MM.1S (cell line): ENCODE measurements at regions not wholly inside any gene's neighbourhood (a gene's known extent, or its start where the extent isn't known, plus 50 kb on each side); places are given as distances from the start of the nearest gene placed in this dataset.

ENCODE experiments used
- EZH2 ChIP-seq: fragments of 300-600 bp; sonication (generic); optimal IDR thresholded peaks from 2 replicates; pipeline ENCODE3; 2017; ENCODE audit warnings: low read depth, mild to moderate bottlenecking, antibody characterized with exemption, low read length, mixed read lengths
- EZH2phosphoT487 ChIP-seq: fragments of 300-600 bp; sonication (generic); IDR thresholded peaks from 2 replicates; pipeline ENCODE4 v1.6.1; 2018; ENCODE audit warnings: antibody characterized with exemption, low read length
- TF ChIP-seq, protein P1 (sequence below): fragments of 300-600 bp; sonication (generic); IDR thresholded peaks from 2 replicates; pipeline ENCODE4 v1.5.1; 2016; ENCODE audit warnings: antibody characterized with exemption, low read length, mixed read lengths

DNA sequence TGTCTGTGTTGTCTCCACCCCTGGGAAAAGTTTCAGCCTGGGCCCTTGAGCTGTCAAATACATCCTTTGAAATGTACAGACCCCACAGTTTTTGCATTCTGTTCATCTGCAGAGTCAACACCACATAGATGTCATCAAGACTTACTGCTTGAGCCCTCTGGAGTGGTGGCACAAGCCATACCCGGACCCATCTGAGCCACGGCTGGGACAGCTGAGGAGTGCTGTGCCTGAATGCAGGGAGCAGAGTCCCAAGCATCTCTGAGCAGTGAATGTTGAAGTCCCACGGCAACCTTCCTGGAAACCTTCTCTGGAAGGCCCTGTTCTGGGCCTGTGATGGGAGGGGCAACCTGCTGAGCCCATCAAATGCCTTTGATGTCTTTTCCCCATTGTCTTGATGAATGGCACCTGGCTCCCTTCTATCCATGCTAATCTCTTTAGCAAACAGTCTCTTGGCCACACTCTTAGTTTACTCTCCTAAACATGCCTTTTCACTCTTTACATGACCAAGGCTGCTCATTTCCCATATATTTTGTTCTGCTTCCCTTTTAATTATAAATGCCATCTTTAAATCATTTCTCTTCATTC is 92.5 kb downstream of the ATPSCKMT start:
- TF ChIP-seq, protein P1, sequence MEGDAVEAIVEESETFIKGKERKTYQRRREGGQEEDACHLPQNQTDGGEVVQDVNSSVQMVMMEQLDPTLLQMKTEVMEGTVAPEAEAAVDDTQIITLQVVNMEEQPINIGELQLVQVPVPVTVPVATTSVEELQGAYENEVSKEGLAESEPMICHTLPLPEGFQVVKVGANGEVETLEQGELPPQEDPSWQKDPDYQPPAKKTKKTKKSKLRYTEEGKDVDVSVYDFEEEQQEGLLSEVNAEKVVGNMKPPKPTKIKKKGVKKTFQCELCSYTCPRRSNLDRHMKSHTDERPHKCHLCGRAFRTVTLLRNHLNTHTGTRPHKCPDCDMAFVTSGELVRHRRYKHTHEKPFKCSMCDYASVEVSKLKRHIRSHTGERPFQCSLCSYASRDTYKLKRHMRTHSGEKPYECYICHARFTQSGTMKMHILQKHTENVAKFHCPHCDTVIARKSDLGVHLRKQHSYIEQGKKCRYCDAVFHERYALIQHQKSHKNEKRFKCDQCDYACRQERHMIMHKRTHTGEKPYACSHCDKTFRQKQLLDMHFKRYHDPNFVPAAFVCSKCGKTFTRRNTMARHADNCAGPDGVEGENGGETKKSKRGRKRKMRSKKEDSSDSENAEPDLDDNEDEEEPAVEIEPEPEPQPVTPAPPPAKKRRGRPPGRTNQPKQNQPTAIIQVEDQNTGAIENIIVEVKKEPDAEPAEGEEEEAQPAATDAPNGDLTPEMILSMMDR: no peak
- no peak for TF ChIP-seq EZH2
- TF ChIP-seq EZH2phosphoT487: no peak
